Activated T-cell treated with anti-CD3 and anti-CD28 coated beads, Interleukin-2, amount 50 U/mL, for 72 hours (primary cell): ENCODE measurements at regions not wholly inside any gene's neighbourhood (a gene's known extent, or its start where the extent isn't known, plus 50 kb on each side); places are given as distances from the start of the nearest gene placed in this dataset.

Source experiments
- ATAC-seq, 2 donors: fragments of 150-1000 bp; cut with Tn5 transposase; replicated peaks in 1 of 2; 2 replicates each; pipeline ENCODE4 v1.10.0; 2021; ENCODE audit warnings: moderate library complexity in 2 of 2, mild to moderate bottlenecking in 1 of 2
- DNase-seq, 2 donors: peaks; one replicate each; pipeline ENCODE4 v3.0.0; 2021 to 2022; ENCODE audit warnings: mixed read lengths in 1 of 2
- H3K27ac Mint-ChIP-seq: one replicate; pipeline ENCODE4 v1.8.0; 2022; ENCODE audit warnings: mild to moderate bottlenecking, moderate library complexity, mixed read lengths
- H3K27me3 Mint-ChIP-seq: one replicate; pipeline ENCODE4 v1.8.0; 2022; ENCODE audit warnings: low read depth, mixed read lengths
- H3K36me3 Mint-ChIP-seq, 2 donors: one replicate each; pipeline ENCODE4 v1.8.0; 2022; ENCODE audit warnings: mixed read lengths in 2 of 2, mild to moderate bottlenecking in 1 of 2; ENCODE audit not compliant: insufficient read depth in 2 of 2
- H3K4me1 Mint-ChIP-seq: one replicate; pipeline ENCODE4 v1.8.0; 2022; ENCODE audit warnings: low read depth, mixed read lengths
- H3K4me3 Mint-ChIP-seq, 2 donors: one replicate each; pipeline ENCODE4 v1.8.0; 2022; ENCODE audit warnings: mild to moderate bottlenecking in 2 of 2, mixed read lengths in 2 of 2, moderate library complexity in 2 of 2
- H3K9me3 Mint-ChIP-seq, 2 donors: one replicate each; pipeline ENCODE4 v1.8.0; 2022; ENCODE audit warnings: mixed read lengths in 2 of 2

DNA sequence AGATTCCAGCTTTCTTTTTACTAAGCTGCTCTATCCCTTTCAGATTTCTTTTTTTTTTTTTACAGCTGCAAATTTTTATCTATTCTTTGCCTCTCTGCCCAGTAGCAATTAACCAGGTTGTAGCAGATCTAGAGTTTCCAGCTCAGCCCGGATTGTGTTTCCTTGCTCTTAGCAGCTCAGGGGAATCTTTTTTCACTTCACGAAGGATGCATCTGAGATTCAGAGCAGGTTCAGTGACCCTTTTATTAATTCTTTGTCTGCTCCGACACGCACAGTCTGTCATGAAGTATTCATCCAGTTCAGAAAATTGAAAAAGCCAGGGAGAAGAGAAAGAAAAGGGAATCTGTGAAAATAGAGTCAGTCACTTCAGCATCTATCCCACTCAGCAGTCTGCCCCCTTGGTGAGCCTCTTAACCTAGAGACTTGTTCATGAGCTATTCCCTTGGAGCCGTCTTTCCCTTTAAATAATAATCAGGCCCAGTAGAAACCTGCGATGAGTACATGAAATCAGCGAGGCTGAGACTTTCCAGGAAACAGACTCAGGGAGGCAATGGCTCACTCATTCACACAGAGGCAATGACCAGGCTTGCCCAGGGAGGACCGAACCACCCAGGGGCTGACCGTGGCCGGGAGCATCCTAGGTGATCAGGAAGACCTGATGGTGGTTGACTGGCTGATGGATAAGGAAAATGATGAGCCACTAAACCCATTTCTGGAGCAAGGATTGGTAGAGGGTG is 103.4 kb upstream of the ITGA6 start:
- H3K4me3 Mint-ChIP-seq: no peak overlapping the region
- no peaks in the 10 kb centered on the region for H3K27me3 Mint-ChIP-seq
- DNase-seq (no peak), ATAC-seq (no peak)
- H3K9me3 Mint-ChIP-seq: peaks cover 3% of the 10 kb centered on the region in 2 donors
- H3K27ac Mint-ChIP-seq: peak overlapping the region; percentile 4
- H3K4me1 Mint-ChIP-seq: no peaks in the 10 kb centered on the region
- H3K36me3 Mint-ChIP-seq: peaks cover 2 to 3% of the 10 kb centered on the region in 2 donors

GRCh38 chr2:172326211-172326509 is 101.2 kb upstream of the ITGA6 start:
- no peak overlapping the region for H3K27ac Mint-ChIP-seq
- no peaks in the 10 kb centered on the region for H3K27me3 Mint-ChIP-seq
- no peak overlapping the region for H3K4me3 Mint-ChIP-seq
- peaks cover 2 to 3% of the 10 kb centered on the region in 2 donors for H3K36me3 Mint-ChIP-seq
- H3K4me1 Mint-ChIP-seq: no peaks in the 10 kb centered on the region
- DNase-seq: no peak
- no peak for ATAC-seq
- H3K9me3 Mint-ChIP-seq: peaks cover 3% of the 10 kb centered on the region in 2 donors

DNA sequence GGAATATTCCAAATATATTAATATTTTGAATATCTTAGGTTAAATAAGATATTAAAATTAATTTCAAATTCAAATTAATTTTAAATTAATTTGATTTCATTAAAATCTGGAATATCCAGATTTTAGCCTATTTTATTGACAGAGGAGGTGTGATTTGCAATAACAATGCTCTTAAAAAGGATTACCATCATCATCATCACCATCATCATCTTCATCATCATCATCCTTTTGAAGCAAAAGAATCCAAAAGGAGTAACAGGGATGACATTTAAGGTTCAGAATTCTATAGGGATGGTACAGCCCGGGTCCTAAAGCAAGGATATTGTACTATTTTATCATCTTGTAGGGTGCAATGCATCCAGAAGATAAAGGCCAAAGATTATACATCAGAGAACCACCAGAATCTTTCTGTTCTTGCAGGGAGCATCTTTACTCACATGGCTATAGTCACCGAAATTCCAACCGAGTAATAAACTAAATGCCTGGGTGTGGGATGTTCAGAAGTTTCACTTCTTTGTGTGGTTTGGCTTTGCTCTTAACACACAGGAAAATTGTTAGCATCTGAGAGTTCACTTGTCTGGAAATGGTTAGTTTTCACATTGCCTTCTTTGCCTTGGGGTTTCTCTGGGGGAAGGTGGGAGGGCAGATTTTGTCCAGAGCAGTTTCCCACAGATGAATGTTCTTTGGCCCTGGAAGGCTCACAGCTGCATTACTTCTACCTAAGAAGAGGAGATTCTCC is 99.1 kb upstream of the ITGA6 start:
- no peaks in the 10 kb centered on the region for H3K36me3 Mint-ChIP-seq
- no peak overlapping the region for H3K27ac Mint-ChIP-seq
- H3K9me3 Mint-ChIP-seq: peaks cover 0 to 1% of the 10 kb centered on the region in 2 donors
- H3K4me1 Mint-ChIP-seq: no peaks in the 10 kb centered on the region
- H3K4me3 Mint-ChIP-seq: no peak overlapping the region
- H3K27me3 Mint-ChIP-seq: no peaks in the 10 kb centered on the region
- ATAC-seq (no peak), DNase-seq (no peak)

DNA sequence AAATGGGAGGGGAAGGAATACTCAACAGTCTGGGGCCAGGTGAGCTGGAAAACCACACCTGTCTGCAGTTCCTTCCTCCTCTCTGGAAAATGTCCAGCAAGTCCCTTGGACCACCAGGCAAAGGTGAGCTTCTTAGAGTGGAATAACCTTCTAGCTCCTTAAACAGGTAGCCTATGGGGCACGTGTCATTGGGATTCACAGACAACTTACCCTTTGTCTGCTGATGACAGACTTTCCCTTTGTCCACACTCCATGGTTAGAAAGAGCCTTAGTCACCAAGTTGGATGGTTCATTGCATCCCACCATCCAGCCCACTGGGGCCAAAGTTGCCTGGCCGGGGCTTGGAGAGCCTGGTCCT is 98.0 kb upstream of the ITGA6 start:
- Mint-ChIP-seq H3K27ac (no peak overlapping the region), H3K36me3 (no peaks in the 10 kb centered on the region), H3K4me3 (no peak overlapping the region), H3K27me3 (no peaks in the 10 kb centered on the region), H3K9me3 (peaks cover 0 to 1% of the 10 kb centered on the region in 2 donors), H3K4me1 (no peaks in the 10 kb centered on the region)
- ATAC-seq (no peak), DNase-seq (no peak)

DNA sequence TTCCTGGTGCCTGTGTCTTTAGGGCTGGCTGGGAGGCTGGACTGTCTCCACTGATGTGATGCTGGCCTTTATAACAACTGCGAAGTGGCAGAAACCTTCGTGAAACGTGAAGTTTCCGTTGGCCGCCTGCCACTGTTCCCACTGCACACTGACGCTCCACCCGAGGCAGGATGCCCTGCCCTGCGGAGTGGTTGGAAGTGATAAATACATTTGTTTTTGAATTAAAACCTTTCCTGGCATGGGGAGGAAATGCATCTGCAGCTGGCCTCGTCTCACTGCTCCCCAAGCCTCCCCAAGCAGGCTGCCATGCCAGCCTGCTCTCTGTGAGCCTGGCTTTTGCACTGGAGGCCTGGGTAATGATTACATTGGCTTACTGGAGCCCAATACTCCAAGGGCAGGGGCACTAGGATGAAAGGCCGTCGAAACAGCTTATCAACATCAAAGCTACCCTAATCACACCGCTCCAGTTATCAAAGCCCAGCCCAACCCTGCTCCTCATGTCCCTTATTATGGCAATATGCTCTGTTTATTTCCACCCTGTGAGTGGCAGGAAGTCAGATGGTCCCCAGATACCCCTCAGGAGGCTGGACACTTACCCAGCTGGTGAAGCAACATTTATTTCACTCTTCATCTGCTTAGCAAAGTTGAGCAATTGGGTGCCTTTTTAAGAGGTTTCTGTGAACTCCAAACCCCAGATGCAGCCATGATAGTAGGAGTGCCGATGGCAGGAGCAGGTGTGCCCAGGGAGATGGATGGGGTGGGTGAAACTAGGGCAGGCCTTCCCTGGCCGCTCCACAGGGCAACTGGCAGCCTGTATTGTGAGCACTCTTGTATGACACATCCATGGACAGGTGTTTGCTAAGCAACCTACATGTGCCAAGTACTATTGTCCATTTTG is 97.4 kb upstream of the ITGA6 start:
- no peaks in the 10 kb centered on the region for H3K27me3 Mint-ChIP-seq
- ATAC-seq (no peak), DNase-seq (no peak)
- no peak overlapping the region for H3K27ac Mint-ChIP-seq
- H3K4me3 Mint-ChIP-seq: no peak overlapping the region
- no peaks in the 10 kb centered on the region for H3K4me1 Mint-ChIP-seq
- H3K36me3 Mint-ChIP-seq: no peaks in the 10 kb centered on the region
- H3K9me3 Mint-ChIP-seq: peaks cover 0 to 1% of the 10 kb centered on the region in 2 donors

DNA sequence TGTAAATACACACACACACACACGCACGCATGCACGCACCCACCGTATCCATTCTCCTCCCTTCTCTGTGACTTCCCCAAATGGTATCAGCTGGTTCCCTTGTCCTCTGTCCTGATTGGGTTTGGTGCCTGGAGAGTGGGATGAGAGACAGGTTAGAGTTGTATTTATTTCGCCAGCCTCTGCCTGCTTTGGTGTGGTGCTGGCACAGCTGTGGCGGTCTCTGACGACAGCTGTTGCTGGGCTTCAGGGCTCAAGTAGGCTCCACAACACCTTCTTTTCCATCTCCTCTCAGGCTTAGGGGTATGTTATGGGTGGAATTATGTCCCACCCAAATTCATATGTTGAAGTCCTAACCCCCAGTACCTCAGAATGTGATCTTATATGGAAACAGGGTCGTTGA is 94.9 kb upstream of the ITGA6 start:
- ATAC-seq (no peak), DNase-seq (no peak)
- H3K36me3 Mint-ChIP-seq: no peaks in the 10 kb centered on the region
- H3K9me3 Mint-ChIP-seq: peaks cover 0 to under 1% of the 10 kb centered on the region in 2 donors
- H3K4me3 Mint-ChIP-seq: no peak overlapping the region
- no peaks in the 10 kb centered on the region for H3K27me3 Mint-ChIP-seq
- H3K27ac Mint-ChIP-seq: no peak overlapping the region
- no peaks in the 10 kb centered on the region for H3K4me1 Mint-ChIP-seq

- H3K4me3 Mint-ChIP-seq: no peak overlapping the region
These were observed 94.0 kb upstream of the ITGA6 start for GRCh38 chr2:172333235-172333977.

GRCh38 chr2:172333978-172334330 is 93.4 kb upstream of the ITGA6 start:
- Mint-ChIP-seq H3K4me1 (peaks cover under 1% of the 10 kb centered on the region), H3K9me3 (no peaks in the 10 kb centered on the region), H3K27me3 (no peaks in the 10 kb centered on the region), H3K4me3 (no peak overlapping the region), H3K27ac (no peak overlapping the region), H3K36me3 (no peaks in the 10 kb centered on the region)
- ATAC-seq: no peak
- DNase-seq: no peak

More at GRCh38 chr2:172333235-172333977, 94.0 kb upstream of the ITGA6 start:
- Mint-ChIP-seq H3K27ac (no peak overlapping the region), H3K36me3 (no peaks in the 10 kb centered on the region), H3K9me3 (no peaks in the 10 kb centered on the region), H3K4me1 (no peaks in the 10 kb centered on the region), H3K27me3 (no peaks in the 10 kb centered on the region)
- no peak for ATAC-seq
- no peak for DNase-seq

DNA sequence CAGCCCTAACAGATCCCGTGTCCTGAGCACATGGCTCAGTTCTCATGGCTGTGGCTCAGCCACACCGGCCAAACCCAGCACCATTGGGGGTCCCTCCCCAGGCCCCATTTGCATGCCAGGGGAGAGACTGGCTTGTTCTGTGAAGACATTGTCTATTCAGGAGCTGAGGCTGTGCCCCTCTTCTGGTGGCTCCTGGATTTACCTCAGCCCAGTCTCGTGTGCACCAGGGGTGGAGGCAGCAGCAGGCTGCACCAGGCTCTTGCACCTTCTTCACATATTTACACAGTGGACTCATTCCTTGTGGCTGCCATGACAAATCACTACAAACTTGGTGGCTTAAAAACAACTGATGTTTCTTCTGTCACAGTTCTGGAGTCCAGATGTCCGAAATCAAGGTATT is 92.4 kb upstream of the ITGA6 start:
- DNase-seq (no peak), ATAC-seq (no peak)
- Mint-ChIP-seq H3K36me3 (no peaks in the 10 kb centered on the region), H3K27me3 (no peaks in the 10 kb centered on the region), H3K4me3 (no peak overlapping the region), H3K27ac (no peak overlapping the region), H3K4me1 (peaks cover 11% of the 10 kb centered on the region), H3K9me3 (no peaks in the 10 kb centered on the region)

DNA sequence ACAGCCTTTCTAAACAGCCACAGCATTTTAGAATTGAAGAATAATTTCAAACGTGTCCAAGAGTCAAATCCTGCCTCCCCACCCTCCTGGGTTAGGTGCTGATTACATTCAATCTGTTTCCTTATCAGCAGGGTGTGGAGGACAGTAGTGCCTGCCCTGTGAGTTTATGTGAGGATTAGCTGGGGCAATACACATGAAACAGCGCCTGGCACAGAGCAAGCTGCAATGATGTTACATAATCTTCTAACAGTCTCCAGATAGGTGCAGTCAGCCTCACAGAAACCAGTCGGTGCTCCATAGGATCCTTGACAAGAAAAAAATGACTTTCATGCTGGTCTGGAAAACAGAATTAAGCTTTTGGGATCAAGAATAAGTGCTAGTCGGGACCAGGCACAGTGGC is 91.7 kb upstream of the ITGA6 start:
- DNase-seq (no peak), ATAC-seq (no peak)
- Mint-ChIP-seq H3K27ac (no peak overlapping the region), H3K9me3 (no peaks in the 10 kb centered on the region), H3K4me3 (no peak overlapping the region), H3K4me1 (peaks cover 18% of the 10 kb centered on the region), H3K36me3 (no peaks in the 10 kb centered on the region), H3K27me3 (no peaks in the 10 kb centered on the region)

GRCh38 chr2:172336681-172337080 is 90.7 kb upstream of the ITGA6 start:
- peaks cover 23% of the 10 kb centered on the region for H3K4me1 Mint-ChIP-seq
- no peaks in the 10 kb centered on the region for H3K27me3 Mint-ChIP-seq
- no peak overlapping the region for H3K27ac Mint-ChIP-seq
- H3K9me3 Mint-ChIP-seq: no peaks in the 10 kb centered on the region
- H3K4me3 Mint-ChIP-seq: no peak overlapping the region
- ATAC-seq (no peak), DNase-seq (no peak)
- H3K36me3 Mint-ChIP-seq: no peaks in the 10 kb centered on the region

DNA sequence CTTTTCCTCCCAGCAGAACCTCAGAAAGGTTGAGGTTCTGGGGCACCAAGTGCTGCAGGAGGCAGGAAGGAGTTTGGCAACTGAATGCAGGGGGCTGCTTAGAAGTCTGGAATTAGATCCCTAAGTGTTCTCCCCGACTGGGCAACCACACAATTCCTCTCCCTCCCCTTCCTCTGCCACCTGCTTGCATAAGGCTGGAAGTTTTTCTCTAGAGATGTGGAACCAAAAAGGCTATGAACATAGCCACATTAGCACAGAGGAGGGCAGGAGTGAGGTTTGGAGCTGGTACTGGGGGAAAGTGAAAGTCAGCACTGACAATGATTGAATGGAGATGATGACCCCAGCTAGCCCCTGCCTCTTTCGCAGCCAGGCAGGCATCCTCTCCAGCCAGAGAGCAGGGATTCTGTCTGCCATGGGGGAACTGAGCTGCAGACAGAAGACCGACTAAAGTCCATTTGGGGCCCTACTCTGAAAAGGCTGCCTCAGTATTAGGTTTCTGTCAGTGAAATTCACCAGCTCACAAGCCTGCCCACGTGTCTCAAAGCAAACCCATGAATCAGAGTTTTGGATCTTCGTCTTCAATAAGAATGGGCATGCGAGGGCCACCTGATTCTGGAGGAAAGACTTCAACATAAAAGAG is 87.9 kb upstream of the ITGA6 start:
- H3K9me3 Mint-ChIP-seq: peaks cover 4% of the 10 kb centered on the region in 2 donors
- DNase-seq: no peak
- H3K27ac Mint-ChIP-seq: peak overlapping the region; percentile 72
- no peaks in the 10 kb centered on the region for H3K27me3 Mint-ChIP-seq
- peaks cover 2 to 8% of the 10 kb centered on the region in 2 donors for H3K36me3 Mint-ChIP-seq
- H3K4me1 Mint-ChIP-seq: peaks cover 23% of the 10 kb centered on the region
- H3K4me3 Mint-ChIP-seq: peak overlapping the region; percentile 52 to 86
- ATAC-seq: peak in 1 of 2 donors; percentile 30
